Transverse colon (tissue), 4 donors: ENCODE measurements at regions not wholly inside any gene's neighbourhood (a gene's known extent, or its start where the extent isn't known, plus 50 kb on each side); places are given as distances from the start of the nearest gene placed in this dataset.

ENCODE experiments used
- DNase-seq: peaks from one replicate; pipeline ENCODE4 v3.0.0-alpha.2; 2019
- H3K27ac ChIP-seq, 4 donors: fragments of 200-600 bp; sonication (generic); 2 replicates each; pipeline ENCODE4 v1.5.1; 2016 to 2018; ENCODE audit warnings: inconsistent platforms in 4 of 4
- H3K27me3 ChIP-seq: fragments of 200-600 bp; sonication (generic); 2 replicates; pipeline ENCODE4 v1.5.1; 2017; ENCODE audit warnings: inconsistent platforms
- H3K36me3 ChIP-seq, 4 donors: fragments of 200-600 bp; sonication (generic); 2 replicates each; pipeline ENCODE4 v1.5.1; 2017 to 2019; ENCODE audit warnings: inconsistent platforms in 4 of 4
- H3K4me1 ChIP-seq, 4 donors: fragments of 200-600 bp; sonication (generic); 2 replicates each; pipeline ENCODE4 v1.5.1; 2017 to 2020; ENCODE audit warnings: inconsistent platforms in 4 of 4
- H3K4me3 ChIP-seq, 4 donors: fragments of 200-600 bp; sonication (generic); 1 replicate in 1 of 4; 2 replicates in 3 of 4; pipeline versions ENCODE4 v1.5.1 to v1.6.1; 2017 to 2019; ENCODE audit warnings: inconsistent platforms in 4 of 4
- H3K9me3 ChIP-seq, 2 donors: fragments of 200-600 bp; sonication (generic); 2 replicates each; pipeline ENCODE4 v1.5.1; 2017 to 2019; ENCODE audit warnings: inconsistent platforms in 2 of 2
- EP300 ChIP-seq: sonication (generic); formaldehyde crosslinking; IDR thresholded peaks from one replicate; pipeline ENCODE4 v1.6.1; 2017; ENCODE audit warnings: antibody characterized with exemption, low read depth
- POLR2A ChIP-seq: fragments of 450-650 bp; IDR thresholded peaks from one replicate; pipeline ENCODE4 v1.6.1; 2016; ENCODE audit warnings: antibody characterized with exemption, mild to moderate bottlenecking, moderate library complexity
- POLR2AphosphoS5 ChIP-seq, 3 donors: sonication (generic); formaldehyde crosslinking; IDR thresholded peaks; one replicate each; pipeline ENCODE4 v1.6.1; 2016; ENCODE audit warnings: antibody characterized with exemption in 3 of 3
- WGBS, 2 donors: methylation state at CpG; one replicate each; pipeline ENCODE4 v1.1.5; 2018; ENCODE audit warnings: low coverage in 1 of 2; 5-methylcytosine and 5-hydroxymethylcytosine counted together
- in situ Hi-C, 4 donors: fragments of 200-750 bp; cut with MboI; loops; one replicate each; pipeline versions ENCODE4 v1.15.0 to v1.15.1; 2017; ENCODE audit warnings: low sequenced_read_pairs in 3 of 4, low pct_ligation_motif_present in 1 of 4, low pct_unique_long_range_greater_than_20kb in 1 of 4
- intact Hi-C: fragments of 100-400 bp; cut with DNase I; formaldehyde crosslinking; loops from one replicate; pipeline ENCODE4 v1.15.1; 2023; ENCODE audit warnings: low total_unique reads
- TF ChIP-seq, protein P1 (sequence below), 5 experiments: fragments of 200-600 bp in 3 of 5; fragments of 450-650 bp in 2 of 5; sonication (generic) in 3 of 5; IDR thresholded peaks; 1 replicate in 2 of 5; 2 replicates in 3 of 5; pipeline ENCODE4 v1.5.1; 2016 to 2017; ENCODE audit warnings: antibody characterized with exemption in 5 of 5, inconsistent platforms in 3 of 5, mild to moderate bottlenecking in 2 of 5, moderate library complexity in 1 of 5

DNA sequence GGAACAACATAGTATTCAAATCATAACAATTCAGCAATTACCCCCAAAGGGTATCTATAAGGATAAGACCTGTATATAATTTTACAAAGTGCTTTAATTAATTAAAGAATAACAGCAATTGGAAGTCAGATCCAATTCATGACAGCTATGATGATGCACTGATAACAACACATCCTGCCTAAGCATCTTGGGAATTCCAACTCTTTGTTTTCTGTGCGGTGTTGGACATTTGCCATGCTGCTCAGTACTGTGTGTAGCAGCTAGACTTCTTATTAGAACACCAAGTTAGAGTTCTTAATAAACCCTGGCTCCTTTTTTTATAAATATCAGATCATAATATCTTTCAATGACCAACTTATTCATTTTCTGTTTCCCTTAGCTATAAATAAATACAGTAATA is 209.0 kb downstream of the SEC61B start:
- intact Hi-C loops, result no loop called here
- WGBS, 2 donors, result 60 to 63% methylated on average over 1 of the region's 1 CpG
- no peaks in the 10 kb centered on the region for H3K27me3 ChIP-seq
- no peak for TF ChIP-seq EP300
- TF ChIP-seq, protein P1, sequence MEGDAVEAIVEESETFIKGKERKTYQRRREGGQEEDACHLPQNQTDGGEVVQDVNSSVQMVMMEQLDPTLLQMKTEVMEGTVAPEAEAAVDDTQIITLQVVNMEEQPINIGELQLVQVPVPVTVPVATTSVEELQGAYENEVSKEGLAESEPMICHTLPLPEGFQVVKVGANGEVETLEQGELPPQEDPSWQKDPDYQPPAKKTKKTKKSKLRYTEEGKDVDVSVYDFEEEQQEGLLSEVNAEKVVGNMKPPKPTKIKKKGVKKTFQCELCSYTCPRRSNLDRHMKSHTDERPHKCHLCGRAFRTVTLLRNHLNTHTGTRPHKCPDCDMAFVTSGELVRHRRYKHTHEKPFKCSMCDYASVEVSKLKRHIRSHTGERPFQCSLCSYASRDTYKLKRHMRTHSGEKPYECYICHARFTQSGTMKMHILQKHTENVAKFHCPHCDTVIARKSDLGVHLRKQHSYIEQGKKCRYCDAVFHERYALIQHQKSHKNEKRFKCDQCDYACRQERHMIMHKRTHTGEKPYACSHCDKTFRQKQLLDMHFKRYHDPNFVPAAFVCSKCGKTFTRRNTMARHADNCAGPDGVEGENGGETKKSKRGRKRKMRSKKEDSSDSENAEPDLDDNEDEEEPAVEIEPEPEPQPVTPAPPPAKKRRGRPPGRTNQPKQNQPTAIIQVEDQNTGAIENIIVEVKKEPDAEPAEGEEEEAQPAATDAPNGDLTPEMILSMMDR (IDR thresholded peaks at IDR 0.05), result no peak
- no peak for TF ChIP-seq POLR2A
- no peak for TF ChIP-seq POLR2AphosphoS5 (IDR thresholded peaks at IDR 0.05)
- H3K9me3 ChIP-seq, result no peaks in the 10 kb centered on the region
- H3K36me3 ChIP-seq, result no peaks in the 10 kb centered on the region
- DNase-seq, result no peak
- in situ Hi-C loops, result loop anchor here in 1 of 4 donors (25.0 kb wide), 1 partner anchor 94 kb away; no protein-coding TSS in a partner anchor
- no peak overlapping the region for H3K4me3 ChIP-seq
- H3K27ac ChIP-seq, result no peak overlapping the region
- H3K4me1 ChIP-seq, result no peaks in the 10 kb centered on the region

DNA sequence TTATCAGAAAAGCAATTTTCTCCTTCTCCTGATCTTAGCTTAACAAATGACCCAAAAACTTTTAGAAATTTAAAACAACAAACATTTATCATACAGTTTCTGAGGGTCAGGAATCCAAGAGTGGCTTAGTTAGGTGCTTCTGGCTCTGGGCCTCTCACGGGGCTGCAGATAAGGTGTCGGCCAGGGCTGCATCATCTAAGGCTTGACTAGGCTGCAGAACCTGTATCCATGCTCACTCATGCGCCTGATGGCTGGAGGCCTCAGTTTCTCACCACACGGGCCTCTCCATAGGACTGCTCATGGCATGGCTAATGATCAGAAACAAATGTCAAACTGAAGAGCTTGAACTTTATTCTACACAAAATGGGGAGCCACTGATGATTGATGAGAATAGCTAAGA is 210.0 kb downstream of the SEC61B start:
- in situ Hi-C loops, result loop anchor here in 1 of 4 donors (25.0 kb wide), 1 partner anchor 95 kb away; no protein-coding TSS in a partner anchor

DNA sequence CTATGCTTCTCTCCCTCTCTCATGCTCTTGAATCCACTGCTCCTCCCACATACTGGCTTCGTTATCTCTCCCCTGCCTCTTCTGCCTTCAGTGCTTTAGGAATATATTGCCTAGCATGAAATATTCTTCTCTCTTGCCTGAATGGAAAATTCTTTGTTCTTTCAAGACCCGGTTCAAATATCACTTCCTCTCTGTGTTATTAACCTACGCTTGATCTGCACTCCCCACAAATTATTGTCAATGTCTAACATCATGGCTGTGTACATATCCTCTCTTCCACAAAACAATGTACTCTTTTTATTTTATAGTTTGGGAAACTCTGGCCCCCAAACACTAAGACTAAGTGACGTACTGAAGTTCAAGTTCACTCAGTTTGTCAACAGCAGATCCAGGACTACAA is 211.0 kb downstream of the SEC61B start:
- DNase-seq, result no peak
- Histone ChIP-seq H3K36me3 (no peaks in the 10 kb centered on the region), H3K27me3 (no peaks in the 10 kb centered on the region), H3K4me1 (no peaks in the 10 kb centered on the region), H3K27ac (no peak overlapping the region), H3K4me3 (no peak overlapping the region), H3K9me3 (no peaks in the 10 kb centered on the region)
- intact Hi-C loops (no loop called here), in situ Hi-C loops (loop anchor here in 1 of 4 donors (25.0 kb wide), 1 partner anchor 96 kb away; no protein-coding TSS in a partner anchor)
- TF ChIP-seq, protein P1 (IDR thresholded peaks at IDR 0.05), result no peak
- TF ChIP-seq POLR2AphosphoS5 (IDR thresholded peaks at IDR 0.05), result no peak
- TF ChIP-seq POLR2A, result no peak
- no peak for TF ChIP-seq EP300
- 64 to 71% methylated on average over 4 of the region's 4 CpGs for WGBS, 2 donors

More for the DNA sequence above, 210.0 kb downstream of the SEC61B start:
- TF ChIP-seq POLR2AphosphoS5 (IDR thresholded peaks at IDR 0.05), result no peak
- TF ChIP-seq POLR2A, result no peak
- no peak for TF ChIP-seq EP300
- TF ChIP-seq, protein P1 (IDR thresholded peaks at IDR 0.05), result no peak
- Histone ChIP-seq H3K4me1 (no peaks in the 10 kb centered on the region), H3K36me3 (no peaks in the 10 kb centered on the region), H3K9me3 (no peaks in the 10 kb centered on the region), H3K4me3 (no peak overlapping the region), H3K27me3 (no peaks in the 10 kb centered on the region), H3K27ac (no peak overlapping the region)
- DNase-seq, result no peak
- intact Hi-C loops, result no loop called here
- WGBS, 2 donors, result 90% methylated on average over 4 of the region's 4 CpGs; no CpG with 5 or more reads in 1 of the 2 donors

DNA sequence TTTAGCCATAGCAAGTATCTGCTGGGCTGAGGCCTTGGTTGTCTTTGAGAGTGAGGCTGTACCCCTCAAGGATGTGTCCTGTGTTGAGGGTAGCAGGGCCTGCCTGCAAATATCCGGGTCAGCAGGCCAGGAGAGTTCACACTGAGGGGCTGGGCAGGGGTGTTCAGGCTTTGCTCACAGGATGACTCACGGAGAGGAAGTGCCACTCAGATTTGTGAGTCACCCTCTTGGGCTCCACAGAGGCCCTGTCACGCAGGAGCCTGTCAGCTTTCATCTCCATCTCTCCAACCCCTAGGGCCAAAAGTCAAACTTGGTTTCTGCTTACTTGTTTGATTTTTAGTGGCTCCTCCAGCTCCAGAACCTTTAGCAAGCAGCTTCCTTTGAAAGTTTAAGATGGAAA is 211.5 kb downstream of the SEC61B start:
- 29% methylated on average over 3 of the region's 3 CpGs; no CpG with 5 or more reads in 1 of the 2 donors for whole genome bisulfite sequencing, 2 donors
- Histone ChIP-seq H3K36me3 (no peaks in the 10 kb centered on the region), H3K4me1 (no peaks in the 10 kb centered on the region), H3K4me3 (no peak overlapping the region), H3K27me3 (no peaks in the 10 kb centered on the region), H3K9me3 (no peaks in the 10 kb centered on the region), H3K27ac (no peak overlapping the region)
- TF ChIP-seq EP300 (no peak), POLR2AphosphoS5 (IDR thresholded peaks at IDR 0.05) (no peak), POLR2A (no peak)
- TF ChIP-seq, protein P1 (IDR thresholded peaks at IDR 0.05), result no peak
- intact Hi-C loops (no loop called here), in situ Hi-C loops (loop anchor here in 1 of 4 donors (25.0 kb wide), 1 partner anchor 96 kb away; no protein-coding TSS in a partner anchor)
- peak; percentile 9 for DNase-seq
